ENCODE measurements at regions not wholly inside any gene's neighbourhood (a gene's known extent, or its start where the extent isn't known, plus 50 kb on each side); places are given as distances from the start of the nearest gene placed in this dataset.

- no peak for DNase-seq (ENCODE audit: low read depth, low spot score)
Observed at GRCh38 chr18:39414009-39414700, 1848.6 kb upstream of the CELF4 start.

GRCh38 chr18:39406941-39407340 is 1841.3 kb upstream of the CELF4 start:
- no peak for DNase-seq (ENCODE audit: low read depth, low spot score)

GRCh38 chr18:39403121-39403520 is 1837.5 kb upstream of the CELF4 start:
- no peak for DNase-seq (ENCODE audit: low read depth, low spot score)

- DNase-seq (ENCODE audit: low read depth, low spot score), result no peak
Observed at GRCh38 chr18:39399662-39400061, 1834.1 kb upstream of the CELF4 start.

- DNase-seq (ENCODE audit: low read depth, low spot score), result no peak
Observed at GRCh38 chr18:39396168-39396567, 1830.6 kb upstream of the CELF4 start.

GRCh38 chr18:39389800-39390379 is 1824.3 kb upstream of the CELF4 start:
- DNase-seq (ENCODE audit: low read depth, low spot score), result no peak

GRCh38 chr18:39380866-39381265 is 1815.3 kb upstream of the CELF4 start:
- no peak for DNase-seq (ENCODE audit: low read depth, low spot score)

- DNase-seq (ENCODE audit: low read depth, low spot score), result no peak
Observed at GRCh38 chr18:39380186-39380725, 1814.7 kb upstream of the CELF4 start.

- no peak for DNase-seq (ENCODE audit: low read depth, low spot score)
Observed at GRCh38 chr18:39375066-39375465, 1809.5 kb upstream of the CELF4 start.

- DNase-seq (ENCODE audit: low read depth, low spot score), result no peak
Observed at GRCh38 chr18:39371996-39372395, 1806.4 kb upstream of the CELF4 start.

GRCh38 chr18:39366656-39367055 is 1801.1 kb upstream of the CELF4 start:
- no peak for DNase-seq (ENCODE audit: low read depth, low spot score)

GRCh38 chr18:39365836-39366485 is 1800.4 kb upstream of the CELF4 start:
- DNase-seq (ENCODE audit: low read depth, low spot score), result no peak

- no peak for DNase-seq (ENCODE audit: low read depth, low spot score)
Observed at GRCh38 chr18:39360072-39360471, 1794.5 kb upstream of the CELF4 start.

GRCh38 chr18:39359636-39360035 is 1794.0 kb upstream of the CELF4 start:
- no peak for DNase-seq (ENCODE audit: low read depth, low spot score)

GRCh38 chr18:39350945-39351344 is 1785.3 kb upstream of the CELF4 start:
- DNase-seq (ENCODE audit: low read depth, low spot score), result no peak

- no peak for DNase-seq (ENCODE audit: low read depth, low spot score)
Observed at GRCh38 chr18:39349801-39350200, 1784.2 kb upstream of the CELF4 start.

GRCh38 chr18:39348757-39349156 is 1783.2 kb upstream of the CELF4 start:
- no peak for DNase-seq (ENCODE audit: low read depth, low spot score)

GRCh38 chr18:39347701-39348100 is 1782.1 kb upstream of the CELF4 start:
- DNase-seq (ENCODE audit: low read depth, low spot score), result no peak

- DNase-seq (ENCODE audit: low read depth, low spot score), result no peak
Observed at GRCh38 chr18:39346916-39347315, 1781.3 kb upstream of the CELF4 start.

- DNase-seq (ENCODE audit: low read depth, low spot score), result no peak
Observed at GRCh38 chr18:39345321-39345720, 1779.7 kb upstream of the CELF4 start.

GRCh38 chr18:39344487-39344886 is 1778.9 kb upstream of the CELF4 start:
- no peak for DNase-seq (ENCODE audit: low read depth, low spot score)

- DNase-seq (ENCODE audit: low read depth, low spot score), result no peak
Observed at GRCh38 chr18:39341129-39341528, 1775.5 kb upstream of the CELF4 start.

GRCh38 chr18:39340418-39340817 is 1774.8 kb upstream of the CELF4 start:
- DNase-seq (ENCODE audit: low read depth, low spot score), result no peak

All from smooth muscle cell of the brain vasculature (primary cell).